ENCODE measurements at regions not wholly inside any gene's neighbourhood (a gene's known extent, or its start where the extent isn't known, plus 50 kb on each side); places are given as distances from the start of the nearest gene placed in this dataset.

DNA sequence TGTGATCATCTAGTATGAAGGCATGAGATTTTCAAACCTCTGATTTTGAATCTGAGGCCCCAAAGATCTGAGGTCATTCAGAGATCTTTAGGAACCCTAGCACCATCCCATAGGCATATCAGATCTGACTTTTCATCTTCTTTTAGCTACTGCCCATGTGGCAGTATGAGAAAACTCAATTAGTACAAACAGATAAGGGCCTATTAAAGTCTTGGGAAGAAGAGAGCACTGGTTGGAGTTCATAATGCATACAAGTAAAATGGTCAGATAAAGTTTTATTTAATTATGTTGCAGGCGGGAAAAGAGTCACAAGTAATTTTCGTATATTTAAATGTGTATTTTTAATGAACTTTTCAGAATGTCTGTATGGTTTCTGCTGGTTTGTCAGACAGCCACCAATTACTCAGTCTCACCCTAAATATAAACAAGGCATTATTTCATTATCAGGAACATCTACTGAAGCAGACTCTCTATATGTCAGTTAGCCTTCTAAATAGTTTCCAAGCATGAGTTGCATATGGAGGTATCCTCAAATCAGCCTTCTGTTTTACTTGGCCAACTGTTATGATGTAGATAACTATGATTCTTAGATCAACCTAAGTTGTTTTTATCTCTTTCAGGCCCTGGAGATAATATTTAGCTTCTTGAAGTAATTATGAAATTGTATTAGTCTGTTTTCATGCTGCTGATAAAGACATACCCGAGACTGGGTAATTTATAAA is 340.3 kb upstream of the TBC1D5 start:
- TF ChIP-seq EMX1 (CRISPR knock-in tag; IDR thresholded peaks at IDR 0.05): no peak
- TF ChIP-seq, protein P1, sequence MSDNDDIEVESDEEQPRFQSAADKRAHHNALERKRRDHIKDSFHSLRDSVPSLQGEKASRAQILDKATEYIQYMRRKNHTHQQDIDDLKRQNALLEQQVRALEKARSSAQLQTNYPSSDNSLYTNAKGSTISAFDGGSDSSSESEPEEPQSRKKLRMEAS (CRISPR knock-in tag; IDR thresholded peaks at IDR 0.05): no peak
- TF ChIP-seq JAZF1 (CRISPR knock-in tag; IDR thresholded peaks at IDR 0.05): no peak
- no peak for TF ChIP-seq NFE2L1 (CRISPR knock-in tag; IDR thresholded peaks at IDR 0.05)
- no peak for TF ChIP-seq ZNF232 (CRISPR knock-in tag; IDR thresholded peaks at IDR 0.05)
- no peak for TF ChIP-seq ZNF396 (CRISPR knock-in tag; IDR thresholded peaks at IDR 0.05; ENCODE audit: borderline replicate concordance)
- no peak for TF ChIP-seq IRF2 (CRISPR knock-in tag; IDR thresholded peaks at IDR 0.05; ENCODE audit: borderline replicate concordance, low read depth)
- TF ChIP-seq, protein P2, sequence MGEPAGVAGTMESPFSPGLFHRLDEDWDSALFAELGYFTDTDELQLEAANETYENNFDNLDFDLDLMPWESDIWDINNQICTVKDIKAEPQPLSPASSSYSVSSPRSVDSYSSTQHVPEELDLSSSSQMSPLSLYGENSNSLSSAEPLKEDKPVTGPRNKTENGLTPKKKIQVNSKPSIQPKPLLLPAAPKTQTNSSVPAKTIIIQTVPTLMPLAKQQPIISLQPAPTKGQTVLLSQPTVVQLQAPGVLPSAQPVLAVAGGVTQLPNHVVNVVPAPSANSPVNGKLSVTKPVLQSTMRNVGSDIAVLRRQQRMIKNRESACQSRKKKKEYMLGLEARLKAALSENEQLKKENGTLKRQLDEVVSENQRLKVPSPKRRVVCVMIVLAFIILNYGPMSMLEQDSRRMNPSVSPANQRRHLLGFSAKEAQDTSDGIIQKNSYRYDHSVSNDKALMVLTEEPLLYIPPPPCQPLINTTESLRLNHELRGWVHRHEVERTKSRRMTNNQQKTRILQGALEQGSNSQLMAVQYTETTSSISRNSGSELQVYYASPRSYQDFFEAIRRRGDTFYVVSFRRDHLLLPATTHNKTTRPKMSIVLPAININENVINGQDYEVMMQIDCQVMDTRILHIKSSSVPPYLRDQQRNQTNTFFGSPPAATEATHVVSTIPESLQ (CRISPR knock-in tag; IDR thresholded peaks at IDR 0.05): no peak
- Mint-ChIP-seq H3K36me3 (peaks cover 4% of the 10 kb centered on the region; the same call in 1 of the 2 replicates), H3K4me1 (peaks cover 16% of the 10 kb centered on the region), H3K9me3 (peaks cover 4% of the 10 kb centered on the region), H3K27me3 (ENCODE audit: low read depth) (no peaks in the 10 kb centered on the region), H3K27ac (no peak overlapping the region), H3K4me3 (no peak overlapping the region)
- ATAC-seq (no peak), DNase-seq (ENCODE audit: low spot score) (no peak)
- CTCF ChIA-PET: no interaction called here
- POLR2A ChIA-PET: no interaction called here

DNA sequence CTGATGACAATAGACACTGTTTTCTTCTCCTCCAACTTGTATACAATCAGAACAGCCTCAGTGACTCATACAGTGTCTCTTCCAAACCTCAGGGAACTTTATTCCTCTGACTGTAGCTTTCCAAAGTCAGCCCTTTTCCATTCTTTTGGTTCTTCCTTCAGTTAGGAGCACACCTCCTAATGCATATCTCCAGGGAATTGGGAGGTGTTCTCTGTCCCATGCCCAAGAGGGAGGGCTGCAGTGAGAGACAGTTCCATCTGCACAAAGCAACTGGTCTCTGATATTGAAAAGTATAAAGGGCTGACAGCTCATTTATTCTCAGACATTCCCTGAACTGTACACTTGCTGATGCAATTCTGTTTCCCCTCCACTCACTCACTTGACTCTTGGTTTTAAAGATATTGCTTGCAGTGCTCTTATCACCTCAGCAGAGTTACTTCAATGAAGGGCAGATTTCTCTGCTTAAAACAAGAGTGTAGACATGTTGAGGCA is 337.8 kb upstream of the TBC1D5 start:
- peaks cover 4% of the 10 kb centered on the region; the same call in 1 of the 2 replicates for H3K36me3 Mint-ChIP-seq
- H3K9me3 Mint-ChIP-seq: peaks cover 4% of the 10 kb centered on the region
- H3K4me3 Mint-ChIP-seq: no peak overlapping the region
- CTCF ChIA-PET: no interaction called here
- DNase-seq (ENCODE audit: low spot score): no peak
- H3K4me1 Mint-ChIP-seq: peaks cover 2% of the 10 kb centered on the region
- H3K27me3 Mint-ChIP-seq (ENCODE audit: low read depth): no peaks in the 10 kb centered on the region
- H3K27ac Mint-ChIP-seq: no peak overlapping the region
- POLR2A ChIA-PET: no interaction called here
- no peak for ATAC-seq
- TF ChIP-seq, protein P3, sequence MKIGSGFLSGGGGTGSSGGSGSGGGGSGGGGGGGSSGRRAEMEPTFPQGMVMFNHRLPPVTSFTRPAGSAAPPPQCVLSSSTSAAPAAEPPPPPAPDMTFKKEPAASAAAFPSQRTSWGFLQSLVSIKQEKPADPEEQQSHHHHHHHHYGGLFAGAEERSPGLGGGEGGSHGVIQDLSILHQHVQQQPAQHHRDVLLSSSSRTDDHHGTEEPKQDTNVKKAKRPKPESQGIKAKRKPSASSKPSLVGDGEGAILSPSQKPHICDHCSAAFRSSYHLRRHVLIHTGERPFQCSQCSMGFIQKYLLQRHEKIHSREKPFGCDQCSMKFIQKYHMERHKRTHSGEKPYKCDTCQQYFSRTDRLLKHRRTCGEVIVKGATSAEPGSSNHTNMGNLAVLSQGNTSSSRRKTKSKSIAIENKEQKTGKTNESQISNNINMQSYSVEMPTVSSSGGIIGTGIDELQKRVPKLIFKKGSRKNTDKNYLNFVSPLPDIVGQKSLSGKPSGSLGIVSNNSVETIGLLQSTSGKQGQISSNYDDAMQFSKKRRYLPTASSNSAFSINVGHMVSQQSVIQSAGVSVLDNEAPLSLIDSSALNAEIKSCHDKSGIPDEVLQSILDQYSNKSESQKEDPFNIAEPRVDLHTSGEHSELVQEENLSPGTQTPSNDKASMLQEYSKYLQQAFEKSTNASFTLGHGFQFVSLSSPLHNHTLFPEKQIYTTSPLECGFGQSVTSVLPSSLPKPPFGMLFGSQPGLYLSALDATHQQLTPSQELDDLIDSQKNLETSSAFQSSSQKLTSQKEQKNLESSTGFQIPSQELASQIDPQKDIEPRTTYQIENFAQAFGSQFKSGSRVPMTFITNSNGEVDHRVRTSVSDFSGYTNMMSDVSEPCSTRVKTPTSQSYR (CRISPR knock-in tag; IDR thresholded peaks at IDR 0.05): no peak
- TF ChIP-seq, protein P4, sequence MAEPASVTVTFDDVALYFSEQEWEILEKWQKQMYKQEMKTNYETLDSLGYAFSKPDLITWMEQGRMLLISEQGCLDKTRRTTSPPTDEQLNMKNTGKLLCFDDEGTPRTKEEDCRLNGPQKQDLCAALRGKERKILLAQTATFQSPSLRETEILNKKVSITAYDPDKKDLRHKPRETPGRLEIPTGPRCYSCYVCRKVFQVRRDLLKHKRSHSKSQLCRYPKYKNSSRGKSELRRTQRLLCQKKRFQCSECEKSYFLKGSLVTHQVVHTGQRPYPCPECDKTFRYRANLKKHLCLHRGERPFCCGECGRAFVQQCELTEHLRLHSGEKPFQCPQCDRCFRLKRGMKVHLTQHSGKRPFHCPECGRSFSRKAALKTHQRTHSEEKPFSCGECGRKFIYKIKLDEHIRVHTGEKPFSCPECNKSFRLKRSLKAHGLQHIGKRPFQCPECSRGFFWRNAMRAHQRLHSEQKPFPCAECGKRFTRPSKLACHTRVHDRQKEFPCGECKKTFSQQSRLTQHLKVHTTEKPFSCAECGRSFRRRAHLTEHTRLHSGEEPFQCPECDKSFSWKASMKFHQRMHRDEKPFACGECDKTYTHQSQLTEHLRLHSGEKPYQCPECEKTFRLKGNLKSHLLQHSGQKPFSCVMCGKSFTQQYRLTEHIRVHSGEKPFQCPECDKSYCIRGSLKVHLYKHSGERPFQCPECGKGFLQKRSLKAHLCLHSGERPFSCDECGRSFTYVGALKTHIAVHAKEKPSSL (CRISPR knock-in tag; conservative IDR thresholded peaks at IDR 0.05): no peak
- TF ChIP-seq SMAD3 (CRISPR knock-in tag; IDR thresholded peaks at IDR 0.05; ENCODE audit: borderline replicate concordance) (no peak), JAZF1 (CRISPR knock-in tag; IDR thresholded peaks at IDR 0.05) (no peak), FOXP1 (CRISPR knock-in tag; IDR thresholded peaks at IDR 0.05; ENCODE audit: borderline replicate concordance) (no peak), NR3C1 (CRISPR knock-in tag; conservative IDR thresholded peaks at IDR 0.05; ENCODE audit: low read depth) (no peak), ZNF121 (CRISPR knock-in tag; IDR thresholded peaks at IDR 0.05) (no peak), KAT7 (CRISPR knock-in tag; IDR thresholded peaks at IDR 0.05; ENCODE audit: borderline replicate concordance) (no peak), GABPB1 (CRISPR knock-in tag; IDR thresholded peaks at IDR 0.05) (no peak), RELA (CRISPR knock-in tag; IDR thresholded peaks at IDR 0.05; ENCODE audit: borderline replicate concordance) (no peak), FOXJ3 (CRISPR knock-in tag; IDR thresholded peaks at IDR 0.05; ENCODE audit: borderline replicate concordance) (no peak), ZNF423 (CRISPR knock-in tag; IDR thresholded peaks at IDR 0.05) (no peak), HMGA2 (CRISPR knock-in tag; IDR thresholded peaks at IDR 0.05) (no peak)
- TF ChIP-seq, protein P5, sequence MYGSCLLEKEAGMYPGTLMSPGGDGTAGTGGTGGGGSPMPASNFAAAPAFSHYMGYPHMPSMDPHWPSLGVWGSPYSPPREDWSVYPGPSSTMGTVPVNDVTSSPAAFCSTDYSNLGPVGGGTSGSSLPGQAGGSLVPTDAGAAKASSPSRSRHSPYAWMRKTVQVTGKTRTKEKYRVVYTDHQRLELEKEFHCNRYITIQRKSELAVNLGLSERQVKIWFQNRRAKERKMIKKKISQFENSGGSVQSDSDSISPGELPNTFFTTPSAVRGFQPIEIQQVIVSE (CRISPR knock-in tag; IDR thresholded peaks at IDR 0.05; ENCODE audit: borderline replicate concordance): no peak
- TF ChIP-seq, protein P6, sequence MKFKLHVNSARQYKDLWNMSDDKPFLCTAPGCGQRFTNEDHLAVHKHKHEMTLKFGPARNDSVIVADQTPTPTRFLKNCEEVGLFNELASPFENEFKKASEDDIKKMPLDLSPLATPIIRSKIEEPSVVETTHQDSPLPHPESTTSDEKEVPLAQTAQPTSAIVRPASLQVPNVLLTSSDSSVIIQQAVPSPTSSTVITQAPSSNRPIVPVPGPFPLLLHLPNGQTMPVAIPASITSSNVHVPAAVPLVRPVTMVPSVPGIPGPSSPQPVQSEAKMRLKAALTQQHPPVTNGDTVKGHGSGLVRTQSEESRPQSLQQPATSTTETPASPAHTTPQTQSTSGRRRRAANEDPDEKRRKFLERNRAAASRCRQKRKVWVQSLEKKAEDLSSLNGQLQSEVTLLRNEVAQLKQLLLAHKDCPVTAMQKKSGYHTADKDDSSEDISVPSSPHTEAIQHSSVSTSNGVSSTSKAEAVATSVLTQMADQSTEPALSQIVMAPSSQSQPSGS (CRISPR knock-in tag; IDR thresholded peaks at IDR 0.05; ENCODE audit: borderline replicate concordance, low read depth): no peak
- TF ChIP-seq, protein P7, sequence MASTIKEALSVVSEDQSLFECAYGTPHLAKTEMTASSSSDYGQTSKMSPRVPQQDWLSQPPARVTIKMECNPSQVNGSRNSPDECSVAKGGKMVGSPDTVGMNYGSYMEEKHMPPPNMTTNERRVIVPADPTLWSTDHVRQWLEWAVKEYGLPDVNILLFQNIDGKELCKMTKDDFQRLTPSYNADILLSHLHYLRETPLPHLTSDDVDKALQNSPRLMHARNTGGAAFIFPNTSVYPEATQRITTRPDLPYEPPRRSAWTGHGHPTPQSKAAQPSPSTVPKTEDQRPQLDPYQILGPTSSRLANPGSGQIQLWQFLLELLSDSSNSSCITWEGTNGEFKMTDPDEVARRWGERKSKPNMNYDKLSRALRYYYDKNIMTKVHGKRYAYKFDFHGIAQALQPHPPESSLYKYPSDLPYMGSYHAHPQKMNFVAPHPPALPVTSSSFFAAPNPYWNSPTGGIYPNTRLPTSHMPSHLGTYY (CRISPR knock-in tag; IDR thresholded peaks at IDR 0.05): no peak
- TF ChIP-seq, protein P8, sequence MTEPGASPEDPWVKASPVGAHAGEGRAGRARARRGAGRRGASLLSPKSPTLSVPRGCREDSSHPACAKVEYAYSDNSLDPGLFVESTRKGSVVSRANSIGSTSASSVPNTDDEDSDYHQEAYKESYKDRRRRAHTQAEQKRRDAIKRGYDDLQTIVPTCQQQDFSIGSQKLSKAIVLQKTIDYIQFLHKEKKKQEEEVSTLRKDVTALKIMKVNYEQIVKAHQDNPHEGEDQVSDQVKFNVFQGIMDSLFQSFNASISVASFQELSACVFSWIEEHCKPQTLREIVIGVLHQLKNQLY (CRISPR knock-in tag; IDR thresholded peaks at IDR 0.05): no peak

All from WTC11 (cell line).